ENCODE measurements at regions not wholly inside any gene's neighbourhood (a gene's known extent, or its start where the extent isn't known, plus 50 kb on each side); places are given as distances from the start of the nearest gene placed in this dataset.

GRCh38 chr11:70574725-70575347 is 176.5 kb downstream of the CTTN start:
- DNase-seq = no peak

GRCh38 chr11:70575396-70576060 is 177.2 kb downstream of the CTTN start:
- DNase-seq = no peak

GRCh38 chr11:70577258-70577603 is 178.9 kb downstream of the CTTN start:
- no peak for DNase-seq

GRCh38 chr11:70577948-70578347 is 179.6 kb downstream of the CTTN start:
- no peak for DNase-seq

GRCh38 chr11:70578371-70578770 is 180.0 kb downstream of the CTTN start:
- DNase-seq = no peak

- no peak for DNase-seq
Measured at GRCh38 chr11:70578831-70579230, 180.5 kb downstream of the CTTN start.

- no peak for DNase-seq
Measured at GRCh38 chr11:70579316-70579955, 181.1 kb downstream of the CTTN start.

GRCh38 chr11:70580036-70580805 is 181.9 kb downstream of the CTTN start:
- no peak for DNase-seq

- DNase-seq = no peak
Measured at GRCh38 chr11:70581991-70582885, 183.9 kb downstream of the CTTN start.

- no peak for DNase-seq
Measured at GRCh38 chr11:70582886-70583641, 184.7 kb downstream of the CTTN start.

- DNase-seq = no peak
Measured at GRCh38 chr11:70583781-70584218, 185.5 kb downstream of the CTTN start.

GRCh38 chr11:70584498-70585235 is 186.3 kb downstream of the CTTN start:
- DNase-seq = no peak

- no peak for DNase-seq
Measured at GRCh38 chr11:70585236-70585545, 186.9 kb downstream of the CTTN start.

GRCh38 chr11:70586261-70587074 is 188.1 kb downstream of the CTTN start:
- DNase-seq = no peak

GRCh38 chr11:70587075-70587389 is 188.7 kb downstream of the CTTN start:
- DNase-seq = no peak

- DNase-seq = no peak
Measured at GRCh38 chr11:70590356-70590991, 192.1 kb downstream of the CTTN start.

GRCh38 chr11:70592641-70593165 is 194.4 kb downstream of the CTTN start:
- no peak for DNase-seq

- no peak for DNase-seq
Measured at GRCh38 chr11:70593446-70593983, 195.2 kb downstream of the CTTN start.

GRCh38 chr11:70594031-70594430 is 195.7 kb downstream of the CTTN start:
- no peak for DNase-seq

Measured in fibroblast of skin of back (primary cell).